ENCODE measurements at regions not wholly inside any gene's neighbourhood (a gene's known extent, or its start where the extent isn't known, plus 50 kb on each side); places are given as distances from the start of the nearest gene placed in this dataset.

GRCh38 chr4:23741681-23742191 lies 148.1 kb downstream of the PPARGC1A start:
- DNase-seq (no peak), ATAC-seq (no peak)
- H3K9me3 ChIP-seq (ENCODE audit: control insufficient read depth, insufficient read depth, low read length): no peaks in the 10 kb centered on the region
- Mint-ChIP-seq H3K4me1 (no peaks in the 10 kb centered on the region), H3K9me3 (peaks cover 5 to 14% of the 10 kb centered on the region in 2 donors), H3K36me3 (no peaks in the 10 kb centered on the region), H3K4me3 (no peak overlapping the region), H3K27me3 (ENCODE audit: low read depth in 2 of 2) (no peaks in the 10 kb centered on the region), H3K27ac (no peak overlapping the region)
- no peak overlapping the region for H3K4me3 ChIP-seq (ENCODE audit: low read length)
- no peak overlapping the region for H3K27ac ChIP-seq (ENCODE audit: low read length)
- H3K27me3 ChIP-seq (ENCODE audit: control insufficient read depth, insufficient read depth, low read length): no peaks in the 10 kb centered on the region
- intact Hi-C loops (cut with micrococcal nuclease): no loop called here
- TF ChIP-seq, protein P1, sequence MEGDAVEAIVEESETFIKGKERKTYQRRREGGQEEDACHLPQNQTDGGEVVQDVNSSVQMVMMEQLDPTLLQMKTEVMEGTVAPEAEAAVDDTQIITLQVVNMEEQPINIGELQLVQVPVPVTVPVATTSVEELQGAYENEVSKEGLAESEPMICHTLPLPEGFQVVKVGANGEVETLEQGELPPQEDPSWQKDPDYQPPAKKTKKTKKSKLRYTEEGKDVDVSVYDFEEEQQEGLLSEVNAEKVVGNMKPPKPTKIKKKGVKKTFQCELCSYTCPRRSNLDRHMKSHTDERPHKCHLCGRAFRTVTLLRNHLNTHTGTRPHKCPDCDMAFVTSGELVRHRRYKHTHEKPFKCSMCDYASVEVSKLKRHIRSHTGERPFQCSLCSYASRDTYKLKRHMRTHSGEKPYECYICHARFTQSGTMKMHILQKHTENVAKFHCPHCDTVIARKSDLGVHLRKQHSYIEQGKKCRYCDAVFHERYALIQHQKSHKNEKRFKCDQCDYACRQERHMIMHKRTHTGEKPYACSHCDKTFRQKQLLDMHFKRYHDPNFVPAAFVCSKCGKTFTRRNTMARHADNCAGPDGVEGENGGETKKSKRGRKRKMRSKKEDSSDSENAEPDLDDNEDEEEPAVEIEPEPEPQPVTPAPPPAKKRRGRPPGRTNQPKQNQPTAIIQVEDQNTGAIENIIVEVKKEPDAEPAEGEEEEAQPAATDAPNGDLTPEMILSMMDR (IDR thresholded peaks at IDR 0.05): no peak
- H3K4me1 ChIP-seq (ENCODE audit: control insufficient read depth, insufficient read depth, low read length): no peaks in the 10 kb centered on the region
- no peaks in the 10 kb centered on the region for H3K36me3 ChIP-seq (ENCODE audit: control insufficient read depth, insufficient read depth, low read length)

DNA sequence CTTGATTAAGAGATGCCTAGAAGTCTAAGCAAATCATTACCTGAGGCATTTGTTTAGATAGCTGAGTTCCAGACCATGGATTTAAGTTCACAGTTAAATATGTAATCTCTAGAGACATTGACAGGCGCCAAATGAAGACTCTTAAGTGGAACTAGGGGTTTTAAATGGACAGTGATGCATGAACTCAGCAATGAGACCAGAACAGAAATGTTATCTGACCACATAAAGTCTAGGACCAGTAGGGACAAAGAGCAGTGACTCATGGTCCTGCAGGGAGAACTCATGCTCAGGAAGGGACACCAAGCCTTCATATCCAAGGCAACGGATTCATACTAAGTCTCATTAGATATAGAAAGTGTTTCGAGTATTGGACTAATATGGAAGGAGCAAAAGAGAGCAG lies 152.3 kb downstream of the PPARGC1A start:
- TF ChIP-seq, protein P1 (IDR thresholded peaks at IDR 0.05): no peak
- Histone ChIP-seq H3K4me1 (ENCODE audit: control insufficient read depth, insufficient read depth, low read length) (no peaks in the 10 kb centered on the region), H3K4me3 (ENCODE audit: low read length) (no peak overlapping the region), H3K36me3 (ENCODE audit: control insufficient read depth, insufficient read depth, low read length) (no peaks in the 10 kb centered on the region), H3K27ac (ENCODE audit: low read length) (no peak overlapping the region), H3K27me3 (ENCODE audit: control insufficient read depth, insufficient read depth, low read length) (no peaks in the 10 kb centered on the region), H3K9me3 (ENCODE audit: control insufficient read depth, insufficient read depth, low read length) (no peaks in the 10 kb centered on the region)
- Mint-ChIP-seq H3K4me3 (no peak overlapping the region), H3K27me3 (ENCODE audit: low read depth in 2 of 2) (no peaks in the 10 kb centered on the region), H3K27ac (no peak overlapping the region), H3K9me3 (peaks cover 12 to 22% of the 10 kb centered on the region in 2 donors), H3K4me1 (no peaks in the 10 kb centered on the region), H3K36me3 (no peaks in the 10 kb centered on the region)
- intact Hi-C loops (cut with micrococcal nuclease): no loop called here
- DNase-seq (no peak), ATAC-seq (no peak)
- WGBS (ENCODE audit: insufficient coverage): 92% methylated on average over 3 of the region's 3 CpGs

- ATAC-seq: no peak
- Mint-ChIP-seq H3K4me3 (no peak overlapping the region), H3K9me3 (peaks cover 14 to 22% of the 10 kb centered on the region in 2 donors), H3K36me3 (no peaks in the 10 kb centered on the region), H3K27me3 (ENCODE audit: low read depth in 2 of 2) (no peaks in the 10 kb centered on the region), H3K4me1 (no peaks in the 10 kb centered on the region), H3K27ac (no peak overlapping the region)
- TF ChIP-seq, protein P1 (IDR thresholded peaks at IDR 0.05): no peak
- Histone ChIP-seq H3K27ac (ENCODE audit: low read length) (no peak overlapping the region), H3K36me3 (ENCODE audit: control insufficient read depth, insufficient read depth, low read length) (no peaks in the 10 kb centered on the region), H3K4me1 (ENCODE audit: control insufficient read depth, insufficient read depth, low read length) (no peaks in the 10 kb centered on the region), H3K9me3 (ENCODE audit: control insufficient read depth, insufficient read depth, low read length) (no peaks in the 10 kb centered on the region), H3K27me3 (ENCODE audit: control insufficient read depth, insufficient read depth, low read length) (no peaks in the 10 kb centered on the region), H3K4me3 (ENCODE audit: low read length) (no peak overlapping the region)
- 88% methylated on average over 1 of the region's 1 CpG for WGBS (ENCODE audit: insufficient coverage)
- intact Hi-C loops (cut with micrococcal nuclease): no loop called here
- no peak for DNase-seq
These were observed 153.4 kb downstream of the PPARGC1A start for GRCh38 chr4:23736466-23736865.

- no peaks in the 10 kb centered on the region for H3K9me3 ChIP-seq (ENCODE audit: control insufficient read depth, insufficient read depth, low read length)
- no peaks in the 10 kb centered on the region for H3K27me3 Mint-ChIP-seq (ENCODE audit: low read depth in 2 of 2)
- H3K4me3 Mint-ChIP-seq: no peak overlapping the region
- no peaks in the 10 kb centered on the region for H3K27me3 ChIP-seq (ENCODE audit: control insufficient read depth, insufficient read depth, low read length)
- no peak overlapping the region for H3K27ac Mint-ChIP-seq
- H3K4me1 ChIP-seq (ENCODE audit: control insufficient read depth, insufficient read depth, low read length): no peaks in the 10 kb centered on the region
- peaks cover 10 to 15% of the 10 kb centered on the region in 2 donors for H3K9me3 Mint-ChIP-seq
- H3K36me3 Mint-ChIP-seq: no peaks in the 10 kb centered on the region
- no peak for DNase-seq
- no CpG with 5 or more reads among the region's 1 CpG for WGBS (ENCODE audit: insufficient coverage)
- TF ChIP-seq, protein P1 (IDR thresholded peaks at IDR 0.05): no peak
- ATAC-seq: no peak
- H3K36me3 ChIP-seq (ENCODE audit: control insufficient read depth, insufficient read depth, low read length): no peaks in the 10 kb centered on the region
- H3K27ac ChIP-seq (ENCODE audit: low read length): no peak overlapping the region
- intact Hi-C loops (cut with micrococcal nuclease): no loop called here
- no peaks in the 10 kb centered on the region for H3K4me1 Mint-ChIP-seq
- no peak overlapping the region for H3K4me3 ChIP-seq (ENCODE audit: low read length)
These were observed 155.8 kb downstream of the PPARGC1A start for GRCh38 chr4:23734000-23734399.

Measured in natural killer cell (primary cell).